ENCODE measurements at regions not wholly inside any gene's neighbourhood (a gene's known extent, or its start where the extent isn't known, plus 50 kb on each side); places are given as distances from the start of the nearest gene placed in this dataset.
"Not testable (repeated sequence)": the region's sequence is repeated elsewhere in the genome, so short reads cannot be mapped to it uniquely, and the experiment has no call there.

DNA sequence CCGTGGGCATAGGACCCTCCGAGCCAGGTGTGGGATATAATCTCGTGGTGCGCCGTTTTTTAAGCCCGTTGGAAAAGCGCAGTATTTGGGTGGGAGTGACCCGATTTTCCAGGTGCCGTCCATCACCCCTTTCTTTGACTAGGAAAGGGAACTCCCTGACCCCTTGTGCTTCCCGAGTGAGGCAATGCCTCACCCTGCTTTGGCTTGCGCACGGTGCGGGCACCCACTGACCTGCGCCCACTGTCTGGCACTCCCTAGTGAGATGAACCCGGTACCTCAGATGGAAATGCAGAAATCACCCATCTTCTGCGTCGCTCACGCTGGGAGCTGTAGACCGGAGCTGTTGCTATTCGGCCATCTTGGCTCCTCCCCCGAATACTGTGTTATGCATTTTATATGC, 575.0 kb downstream of the PDHA2 start:
- not testable (repeated sequence) for TF ChIP-seq YY1 (IDR thresholded peaks at IDR 0.05; ENCODE audit: insufficient read depth, insufficient read length); ZNF274 (IDR thresholded peaks at IDR 0.05; ENCODE audit: low read depth, low read length); SUZ12 (IDR thresholded peaks at IDR 0.05; ENCODE audit: extremely low read depth, insufficient read depth, insufficient read length)
